HG03039 (cell line): ENCODE measurements at regions not wholly inside any gene's neighbourhood (a gene's known extent, or its start where the extent isn't known, plus 50 kb on each side); places are given as distances from the start of the nearest gene placed in this dataset.
"Not testable (repeated sequence)": the region's sequence is repeated elsewhere in the genome, so short reads cannot be mapped to it uniquely, and the experiment has no call there.

Source experiments
- ATAC-seq: cut with Tn5 transposase; IDR thresholded peaks from one replicate; pipeline ENCODE4 v1.9.1; 2021; ENCODE audit warnings: mild to moderate bottlenecking, moderate library complexity; ENCODE audit not compliant: unreplicated experiment

GRCh38 chr2:7867867-7868266 lies 814.0 kb upstream of the ID2 start:
- ATAC-seq: no peak

- no peak for ATAC-seq
These were observed 813.0 kb upstream of the ID2 start for GRCh38 chr2:7868836-7869235.

- not testable (repeated sequence) for ATAC-seq
These were observed 805.4 kb upstream of the ID2 start for GRCh38 chr2:7876445-7876844.

GRCh38 chr2:7878266-7878665 lies 803.6 kb upstream of the ID2 start:
- not testable (repeated sequence) for ATAC-seq

GRCh38 chr2:7878786-7879482 lies 802.9 kb upstream of the ID2 start:
- ATAC-seq: no peak

- no peak for ATAC-seq
These were observed 802.4 kb upstream of the ID2 start for GRCh38 chr2:7879483-7879835.

- no peak for ATAC-seq
These were observed 801.7 kb upstream of the ID2 start for GRCh38 chr2:7880126-7880525.

- ATAC-seq: no peak
These were observed 801.3 kb upstream of the ID2 start for GRCh38 chr2:7880566-7880965.

GRCh38 chr2:7881063-7881462 lies 800.8 kb upstream of the ID2 start:
- ATAC-seq: no peak

GRCh38 chr2:7881466-7881865 lies 800.4 kb upstream of the ID2 start:
- no peak for ATAC-seq

- ATAC-seq: no peak
These were observed 799.6 kb upstream of the ID2 start for GRCh38 chr2:7882296-7882695.

- ATAC-seq: no peak
These were observed 797.5 kb upstream of the ID2 start for GRCh38 chr2:7884338-7884737.

GRCh38 chr2:7886666-7887065 lies 795.2 kb upstream of the ID2 start:
- no peak for ATAC-seq

GRCh38 chr2:7887441-7887840 lies 794.4 kb upstream of the ID2 start:
- no peak for ATAC-seq

GRCh38 chr2:7888876-7889275 lies 793.0 kb upstream of the ID2 start:
- ATAC-seq: no peak

GRCh38 chr2:7891312-7891711 lies 790.5 kb upstream of the ID2 start:
- ATAC-seq: no peak

GRCh38 chr2:7895289-7895688 lies 786.6 kb upstream of the ID2 start:
- no peak for ATAC-seq

- no peak for ATAC-seq
These were observed 784.8 kb upstream of the ID2 start for GRCh38 chr2:7896940-7897487.

GRCh38 chr2:7899241-7899640 lies 782.6 kb upstream of the ID2 start:
- ATAC-seq: no peak

- no peak for ATAC-seq
These were observed 781.9 kb upstream of the ID2 start for GRCh38 chr2:7899923-7900322.

- ATAC-seq: no peak
These were observed 781.3 kb upstream of the ID2 start for GRCh38 chr2:7900593-7900992.

- no peak for ATAC-seq
These were observed 779.5 kb upstream of the ID2 start for GRCh38 chr2:7902251-7902765.

GRCh38 chr2:7904319-7904718 lies 777.5 kb upstream of the ID2 start:
- no peak for ATAC-seq
